HG02610 (cell line): ENCODE measurements at regions not wholly inside any gene's neighbourhood (a gene's known extent, or its start where the extent isn't known, plus 50 kb on each side); places are given as distances from the start of the nearest gene placed in this dataset.

ENCODE experiments used
- ATAC-seq: cut with Tn5 transposase; IDR thresholded peaks from one replicate; pipeline ENCODE4 v1.9.1; 2021; ENCODE audit warnings: mild to moderate bottlenecking, moderate library complexity; ENCODE audit not compliant: unreplicated experiment

DNA sequence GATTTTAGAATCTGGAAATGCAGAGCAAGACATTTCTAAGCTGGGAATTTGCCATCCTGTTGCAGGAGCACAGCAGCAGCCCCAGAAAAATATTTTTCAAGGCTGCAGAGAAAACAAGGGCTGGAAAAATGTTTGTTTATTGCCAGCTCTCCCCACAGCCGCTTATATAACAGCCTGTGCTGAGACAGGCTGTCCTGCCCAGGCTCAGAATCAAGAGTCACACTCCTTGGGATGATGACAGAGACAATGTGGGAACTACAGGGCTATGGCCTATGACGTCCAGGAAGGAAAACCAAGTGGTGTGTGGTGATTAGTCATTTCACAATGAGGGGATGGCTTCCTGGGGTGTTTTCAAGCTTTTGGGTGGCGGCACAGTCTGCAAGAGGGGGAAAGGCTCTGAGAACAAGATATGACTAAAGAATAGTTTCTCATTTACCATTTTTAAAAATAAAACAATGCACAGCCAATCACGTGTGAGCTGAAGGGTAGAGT, 136.3 kb upstream of the SERP2 start:
- ATAC-seq, result peak; percentile 72

DNA sequence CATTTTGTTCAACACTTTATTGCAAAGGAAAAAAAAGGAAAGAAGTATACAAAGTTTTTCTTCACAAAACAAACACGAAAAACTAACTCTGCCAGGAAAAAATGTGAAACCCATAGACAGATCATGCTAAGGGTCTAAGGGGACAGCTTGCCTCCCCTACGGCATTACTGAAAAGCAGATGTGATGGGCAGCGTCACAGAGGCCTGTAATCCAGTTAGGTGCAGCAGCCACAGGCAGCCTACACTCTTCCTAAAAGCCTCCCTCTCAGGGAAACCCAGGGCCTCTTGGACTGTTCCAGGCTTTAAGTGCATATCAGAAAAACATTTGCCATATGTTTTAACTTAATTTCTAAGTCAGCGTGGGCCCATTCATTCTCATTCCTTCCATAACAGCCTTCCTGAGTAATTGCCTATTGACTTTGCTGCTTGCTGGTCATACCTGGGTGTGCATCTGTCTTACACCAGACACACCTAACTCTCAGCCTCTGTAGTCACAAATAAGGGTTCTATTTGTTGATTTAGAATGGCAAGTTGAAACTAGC, 135.7 kb upstream of the SERP2 start:
- ATAC-seq, result no peak

DNA sequence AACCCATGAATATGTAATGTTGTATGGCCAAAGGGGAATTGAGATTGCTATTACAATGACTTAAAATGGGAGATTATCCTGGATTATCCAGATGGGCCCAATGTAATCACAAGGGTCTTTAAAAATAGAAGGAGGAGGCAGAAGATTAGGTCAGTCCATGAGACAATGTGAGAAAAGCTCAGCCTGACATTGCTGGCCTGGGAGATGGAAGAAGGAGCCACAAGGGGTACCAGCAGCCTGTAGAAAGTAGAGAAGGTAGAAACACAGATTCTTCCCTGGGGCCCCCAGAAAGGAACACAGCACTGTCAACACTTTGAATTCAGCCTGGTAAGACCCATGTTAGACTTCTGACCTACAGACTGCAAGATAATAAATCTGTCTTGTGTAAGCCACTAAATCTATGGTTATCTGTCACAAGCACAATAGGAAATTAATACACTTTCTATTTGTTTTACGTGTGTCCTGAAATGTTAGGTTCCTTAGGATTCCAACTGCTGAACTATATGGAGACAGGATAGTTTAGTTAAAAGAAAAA, 132.9 kb upstream of the SERP2 start:
- no peak for ATAC-seq

DNA sequence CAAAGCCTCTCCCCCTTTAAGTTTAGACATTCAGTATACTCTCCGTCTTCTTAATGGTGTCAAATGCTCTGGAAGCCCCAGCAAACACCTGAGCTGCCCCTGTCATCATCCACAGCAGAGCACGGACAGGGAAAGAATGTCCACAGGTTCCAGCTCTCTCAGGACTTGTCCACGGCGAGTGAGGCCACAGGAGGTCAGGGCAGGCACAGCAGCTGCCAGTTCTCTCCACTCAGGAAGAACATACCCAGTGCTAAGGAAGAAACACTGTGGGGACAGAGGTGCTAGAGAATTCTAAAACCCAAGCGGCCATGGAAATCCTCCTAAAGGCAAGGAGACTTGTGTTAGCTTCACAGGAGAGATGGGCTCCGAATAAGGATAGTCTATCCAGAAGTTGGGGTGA, 132.0 kb upstream of the SERP2 start:
- ATAC-seq, result no peak

DNA sequence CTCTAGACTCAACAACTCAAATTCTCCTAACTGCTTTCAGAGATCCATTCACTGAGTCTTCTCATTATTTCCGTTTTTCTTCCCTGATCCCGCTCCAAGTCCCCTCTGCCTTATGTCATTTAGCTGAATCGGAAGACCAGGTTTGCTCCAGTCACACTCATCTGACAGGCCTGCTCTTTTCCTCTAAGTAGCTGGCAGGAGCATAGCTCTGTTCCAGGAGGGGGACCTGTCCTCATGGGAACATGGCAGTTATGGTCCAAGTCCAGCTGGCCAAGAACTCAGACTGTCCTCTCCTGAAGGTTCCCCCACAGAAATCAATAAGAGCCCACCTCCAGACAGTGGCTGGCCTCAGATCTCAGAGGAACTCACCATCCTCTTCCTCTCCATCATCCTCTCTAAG, 130.9 kb upstream of the SERP2 start:
- ATAC-seq, result no peak

DNA sequence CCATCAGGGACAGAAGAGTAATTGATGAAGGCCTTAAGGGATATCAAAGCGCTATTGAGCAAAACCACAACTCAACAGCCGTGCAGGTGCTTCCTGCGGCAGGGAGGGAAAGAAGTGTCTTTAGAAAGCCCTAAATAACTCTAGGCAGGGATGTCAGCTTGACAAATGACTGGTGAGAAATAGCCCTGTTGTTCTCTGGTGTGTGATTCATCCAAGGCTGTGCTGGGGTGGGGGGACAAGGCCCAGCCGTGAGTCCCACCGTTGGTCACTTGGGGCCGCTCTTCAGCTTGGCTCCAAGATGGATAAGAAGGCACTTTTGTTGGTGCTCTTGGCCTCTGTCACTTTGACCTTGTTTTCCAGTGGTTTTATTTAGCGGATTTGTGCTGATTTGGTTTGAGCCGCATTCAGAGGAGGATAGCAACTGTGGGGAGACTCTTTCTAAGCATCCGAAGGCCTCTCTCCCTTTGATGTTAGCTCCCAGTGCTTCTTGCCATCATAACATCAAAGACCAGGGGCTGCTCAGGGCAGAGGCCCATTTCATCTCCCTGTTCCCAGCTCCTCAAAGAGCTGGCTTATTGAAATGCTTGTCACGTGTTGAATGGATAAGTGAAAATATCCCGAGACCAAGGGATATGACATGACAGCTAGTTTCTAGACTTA, 130.3 kb upstream of the SERP2 start:
- no peak for ATAC-seq

DNA sequence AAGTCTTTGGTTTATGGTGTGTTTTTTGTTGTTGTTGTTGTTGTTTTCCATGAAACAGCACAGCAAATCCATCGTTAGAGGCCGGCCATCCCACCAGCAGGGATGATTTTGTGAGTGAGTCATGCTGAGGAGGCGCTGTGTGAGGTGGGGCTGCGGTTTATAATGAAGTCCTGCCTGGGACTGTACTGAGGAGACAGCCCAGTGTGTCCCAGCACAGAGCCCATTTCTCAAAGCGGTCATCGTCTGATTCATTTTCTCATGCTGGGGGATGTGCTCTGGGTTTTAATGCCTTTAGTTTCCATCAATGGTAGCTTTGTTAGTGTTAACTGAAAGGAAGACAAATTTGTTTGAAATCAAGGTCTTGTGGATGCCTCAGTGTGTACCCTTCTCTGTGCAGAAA, 129.3 kb upstream of the SERP2 start:
- ATAC-seq, result no peak

DNA sequence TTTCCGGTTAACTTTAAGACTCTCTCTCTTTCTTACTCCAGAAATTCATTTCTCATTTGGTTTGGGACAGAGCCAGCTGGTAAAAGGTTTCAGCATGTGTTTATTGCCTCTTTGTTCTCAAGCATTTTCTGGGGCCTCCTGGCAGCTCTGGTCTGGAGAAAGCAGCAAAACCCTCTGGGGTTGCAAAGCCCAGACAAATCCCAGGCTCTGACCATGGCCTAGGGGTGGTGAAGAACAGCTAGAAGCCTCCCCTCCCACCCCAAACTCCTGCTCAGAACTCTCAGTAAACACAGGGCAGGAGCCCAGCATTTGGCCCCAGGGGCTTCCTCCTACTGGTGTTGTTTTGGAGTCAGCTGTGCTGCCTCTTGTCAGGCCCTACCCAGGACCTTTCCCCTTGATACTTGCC, 124.2 kb upstream of the SERP2 start:
- ATAC-seq, result no peak

DNA sequence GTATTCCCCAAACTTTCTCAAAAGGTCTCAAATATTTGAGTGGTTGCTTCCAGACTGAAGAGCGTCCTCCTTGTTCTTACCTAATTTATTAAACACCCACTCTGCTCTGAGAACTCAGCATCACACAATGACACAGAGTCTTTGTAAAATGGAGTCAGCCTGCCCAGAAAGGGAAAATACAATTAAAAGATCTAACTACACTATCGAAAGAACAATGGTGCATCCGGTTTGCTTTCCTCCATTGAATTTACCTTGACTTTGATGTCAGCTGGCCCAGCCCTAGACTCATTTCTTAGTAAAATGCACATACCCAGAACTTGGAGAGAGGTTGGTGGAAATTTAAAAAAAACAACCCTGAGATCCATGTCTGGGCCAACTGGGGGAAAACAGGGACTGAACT, 120.7 kb upstream of the SERP2 start:
- no peak for ATAC-seq

DNA sequence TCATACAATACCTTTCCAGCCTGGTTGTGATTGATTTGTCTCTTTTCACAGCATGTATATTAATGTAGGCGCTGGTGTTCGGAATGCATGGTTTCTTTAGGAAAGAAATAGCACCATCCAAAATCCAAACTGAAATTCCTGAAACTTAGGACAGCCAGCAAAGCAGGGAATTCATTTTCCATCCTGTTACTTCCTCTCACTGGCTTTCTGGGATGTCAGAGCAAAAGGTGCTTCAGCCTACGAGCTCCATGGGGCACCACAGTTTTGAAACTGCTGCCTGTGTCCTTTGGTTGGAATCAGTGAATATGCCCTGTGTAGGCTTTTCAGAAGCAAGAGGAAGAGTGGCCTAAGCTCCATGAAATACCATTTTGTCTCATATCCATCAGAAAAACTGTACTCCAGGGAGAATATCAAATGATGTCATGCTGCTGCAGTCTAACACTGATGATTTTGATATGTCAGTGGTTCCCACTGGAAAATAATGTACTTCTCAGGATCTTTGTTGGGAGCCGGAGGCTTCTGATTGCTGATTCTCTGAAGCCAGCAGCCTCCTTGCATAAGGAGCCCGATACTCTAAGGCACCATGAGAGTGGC, 117.8 kb upstream of the SERP2 start:
- no peak for ATAC-seq

DNA sequence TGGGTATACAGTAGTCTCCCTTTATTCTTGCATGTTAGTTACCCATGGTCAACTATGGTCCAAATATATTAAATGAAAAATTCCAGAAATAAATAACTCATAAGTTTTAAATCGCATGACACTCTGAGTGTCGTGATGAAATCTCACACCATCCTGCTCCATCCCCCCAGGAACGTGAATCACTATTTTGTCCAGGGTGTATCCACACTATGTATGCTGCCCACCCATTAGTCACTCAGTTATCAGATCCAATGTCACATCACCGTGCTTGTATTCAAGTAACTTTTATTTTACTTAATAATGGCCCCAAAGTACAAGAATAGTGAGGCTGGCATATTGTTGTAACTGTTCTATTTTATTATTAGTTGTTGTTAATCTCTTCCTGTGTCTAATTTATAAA, 115.8 kb upstream of the SERP2 start:
- ATAC-seq, result no peak

DNA sequence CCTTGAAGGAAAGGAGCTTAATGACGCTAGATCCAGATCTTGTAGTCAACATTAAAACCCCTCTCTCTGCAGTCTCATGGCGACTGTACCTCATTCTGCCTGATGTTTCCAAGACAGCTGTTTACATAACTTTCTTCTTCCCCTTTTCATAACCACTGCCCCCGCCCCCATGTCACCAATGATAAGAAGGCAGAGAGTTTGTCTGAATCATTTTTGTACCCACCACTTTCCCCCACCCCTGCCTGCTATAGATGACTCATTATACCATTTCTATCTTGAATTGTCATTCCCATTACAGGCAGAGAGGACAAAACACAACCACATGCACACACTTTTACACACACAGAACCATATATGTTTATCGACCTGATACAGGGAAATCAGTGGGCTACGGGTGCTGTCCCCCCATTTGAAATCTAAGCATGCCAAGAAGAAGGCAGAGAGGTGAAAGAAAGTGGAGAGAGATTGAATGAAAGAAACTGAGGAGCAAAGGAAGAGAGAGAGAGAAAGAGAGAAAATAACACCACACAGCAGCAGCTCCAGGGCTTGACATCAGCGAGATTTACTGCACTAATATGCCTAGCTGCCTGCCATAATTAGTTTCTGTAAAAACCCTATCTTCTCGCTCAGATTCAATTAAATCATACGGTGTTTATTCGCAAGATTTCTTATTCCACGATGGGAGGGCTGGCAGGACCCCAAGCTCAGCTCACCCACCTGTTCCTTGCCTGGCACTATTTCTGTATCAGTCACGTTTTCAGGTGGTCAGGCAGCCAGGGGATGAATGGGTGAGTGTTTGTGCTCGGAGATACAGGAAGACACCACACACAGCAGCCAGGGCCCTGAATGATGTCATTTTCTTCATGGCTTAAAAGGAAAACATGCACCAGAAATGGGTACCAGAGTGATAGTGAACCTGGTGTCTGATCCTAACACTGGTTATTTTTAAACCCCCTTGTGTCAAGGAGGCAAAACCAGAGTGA, 114.3 kb upstream of the SERP2 start:
- ATAC-seq, result peak; percentile 82

DNA sequence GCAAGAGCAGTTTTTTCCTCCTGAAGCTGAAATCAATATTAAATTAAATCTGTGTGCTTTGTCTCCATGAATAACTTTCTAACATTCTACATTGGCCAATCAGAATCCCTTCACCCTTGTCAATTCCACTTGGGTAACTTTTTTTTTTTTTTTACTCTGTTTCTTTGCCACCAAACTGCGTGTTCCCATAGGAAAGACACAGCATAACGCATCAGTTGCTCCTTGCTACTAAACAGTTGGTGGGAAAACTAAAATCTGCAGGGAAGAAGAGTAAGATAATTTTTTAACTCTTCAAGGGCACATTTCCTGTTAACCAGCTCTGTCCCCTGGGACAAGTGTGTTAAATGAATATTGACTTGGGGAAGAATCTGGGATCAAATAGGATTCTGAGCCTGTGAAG, 113.3 kb upstream of the SERP2 start:
- no peak for ATAC-seq

DNA sequence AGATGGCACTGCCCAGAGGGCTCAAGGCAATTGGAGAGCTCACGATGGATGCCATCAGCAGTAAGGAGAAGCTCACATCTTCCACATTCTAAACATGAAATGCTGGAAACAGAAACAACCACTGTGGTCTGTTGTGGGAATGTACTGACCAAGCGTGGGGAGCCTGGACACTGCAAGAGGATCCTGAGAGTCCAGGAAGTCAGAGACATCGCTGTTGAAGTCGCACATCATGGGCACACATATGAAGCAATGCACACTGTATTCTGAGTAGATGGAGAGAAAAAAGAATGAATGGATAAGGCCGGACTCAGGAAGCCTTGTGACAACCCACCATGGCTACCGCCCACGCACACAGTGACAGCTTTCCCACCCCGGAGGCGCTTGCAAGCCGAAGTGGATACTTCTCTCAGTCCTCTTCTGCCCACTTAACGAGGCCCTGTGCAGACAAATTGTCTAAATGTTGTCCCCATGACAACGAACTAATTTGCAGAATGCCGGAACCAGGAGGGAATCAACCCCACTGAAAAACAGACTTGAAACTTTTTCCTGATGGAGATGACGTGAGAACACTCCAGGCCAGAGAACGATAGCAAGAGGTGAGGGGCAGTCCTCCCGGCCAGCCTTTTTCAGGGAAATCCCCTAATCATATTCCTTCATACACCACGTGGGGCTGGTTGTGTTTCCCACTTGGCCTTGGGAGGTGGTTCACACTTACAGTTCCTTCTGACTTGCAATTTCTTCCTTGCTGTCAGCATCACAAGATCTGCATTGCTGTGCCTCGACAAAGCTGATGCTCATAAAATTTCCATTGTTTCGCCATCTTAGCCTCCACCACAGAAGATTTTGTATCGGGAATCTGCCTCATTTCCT, 109.6 kb upstream of the SERP2 start:
- ATAC-seq, result no peak

DNA sequence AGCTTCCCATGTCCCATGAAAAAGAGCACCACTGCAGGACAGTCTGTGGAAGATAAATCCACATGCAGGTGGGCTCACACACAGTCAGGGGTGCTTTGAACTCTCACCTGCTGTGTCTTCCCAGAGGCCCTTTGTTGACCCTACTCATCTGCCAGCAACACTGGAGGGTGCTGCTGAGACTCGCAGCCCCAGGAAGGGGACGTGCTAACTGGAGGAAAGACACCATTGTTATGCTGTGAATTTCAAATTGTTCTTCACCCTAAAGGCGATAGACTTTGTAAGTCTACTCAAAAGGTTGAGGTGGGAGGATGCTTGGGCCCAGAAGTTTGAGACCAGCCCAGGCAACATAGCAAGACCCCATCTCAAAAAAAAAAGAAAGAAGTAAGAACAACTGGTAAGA, 107.3 kb upstream of the SERP2 start:
- ATAC-seq, result no peak

DNA sequence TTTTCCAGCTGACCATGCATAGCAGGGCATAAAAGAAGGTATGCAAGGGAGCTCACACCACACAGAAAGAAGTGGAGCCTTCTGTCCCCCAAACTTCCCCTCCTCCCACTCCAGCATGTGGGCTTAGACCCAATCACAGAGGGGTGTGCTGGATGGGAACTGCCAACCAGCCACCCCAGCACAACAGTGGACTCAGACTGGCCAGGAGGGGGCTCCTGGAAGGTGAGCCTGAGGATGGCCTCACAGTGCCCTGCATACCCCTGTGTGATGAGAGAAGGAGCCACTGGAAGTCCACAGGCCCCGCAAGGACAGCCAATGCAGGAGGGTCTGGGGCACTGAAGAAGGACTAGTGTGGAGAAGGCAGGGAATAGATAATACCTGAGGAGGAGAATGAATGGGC, 106.9 kb upstream of the SERP2 start:
- no peak for ATAC-seq

DNA sequence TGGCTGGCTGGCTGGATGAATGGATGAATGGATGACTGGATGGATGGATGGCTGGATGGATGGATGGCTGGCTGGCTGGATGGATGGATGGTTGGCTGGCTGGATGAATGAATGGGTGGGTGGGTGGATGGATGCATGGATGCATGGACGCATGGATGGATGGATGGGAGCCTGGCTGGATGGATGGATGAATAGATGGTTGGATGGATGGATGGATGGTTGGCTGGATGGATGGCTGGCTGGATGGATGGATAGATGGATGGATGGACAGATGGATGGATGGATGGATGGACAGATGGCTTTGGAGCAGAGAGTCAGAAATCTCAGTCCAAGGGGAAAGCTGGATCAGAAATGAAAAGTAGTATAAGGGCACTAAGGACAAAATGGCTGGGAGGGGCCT, 106.4 kb upstream of the SERP2 start:
- no peak for ATAC-seq

DNA sequence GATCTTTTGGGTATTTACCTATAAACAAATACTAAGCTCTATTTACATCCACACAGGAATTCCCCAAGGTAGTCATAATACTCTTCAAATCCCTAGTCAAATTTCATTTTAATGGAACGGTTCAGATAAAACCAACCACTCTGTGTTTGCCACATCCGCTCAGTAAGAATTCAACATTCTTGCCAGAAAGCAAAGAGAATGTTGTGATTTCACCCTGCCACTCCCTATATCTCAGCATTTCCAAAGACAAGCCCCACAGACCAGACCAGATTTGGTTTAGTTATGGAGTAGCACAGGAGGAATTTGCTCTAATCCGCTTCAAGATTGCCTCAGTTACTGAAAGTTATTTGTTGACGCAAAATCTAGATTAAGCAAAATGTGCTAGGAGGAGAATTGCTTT, 105.6 kb upstream of the SERP2 start:
- ATAC-seq, result no peak

DNA sequence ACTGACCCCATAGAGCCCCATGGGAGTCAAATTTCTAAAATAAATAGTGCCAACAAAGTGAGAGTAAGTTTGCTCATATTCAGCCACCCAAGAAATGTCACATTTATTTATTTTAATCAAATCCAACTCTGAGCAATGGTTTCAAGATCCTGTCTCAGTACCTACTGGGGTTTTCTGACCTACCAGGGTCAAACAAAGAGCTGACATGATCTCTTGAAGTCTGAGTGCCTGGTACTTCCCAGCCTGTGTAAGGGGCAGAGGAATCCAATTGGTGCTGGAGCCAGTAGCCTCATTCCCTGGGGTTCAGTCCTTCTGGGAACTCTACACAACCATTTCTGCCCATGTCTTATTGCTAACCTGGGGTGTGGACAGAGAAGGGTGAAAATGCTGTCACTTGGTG, 104.6 kb upstream of the SERP2 start:
- no peak for ATAC-seq

DNA sequence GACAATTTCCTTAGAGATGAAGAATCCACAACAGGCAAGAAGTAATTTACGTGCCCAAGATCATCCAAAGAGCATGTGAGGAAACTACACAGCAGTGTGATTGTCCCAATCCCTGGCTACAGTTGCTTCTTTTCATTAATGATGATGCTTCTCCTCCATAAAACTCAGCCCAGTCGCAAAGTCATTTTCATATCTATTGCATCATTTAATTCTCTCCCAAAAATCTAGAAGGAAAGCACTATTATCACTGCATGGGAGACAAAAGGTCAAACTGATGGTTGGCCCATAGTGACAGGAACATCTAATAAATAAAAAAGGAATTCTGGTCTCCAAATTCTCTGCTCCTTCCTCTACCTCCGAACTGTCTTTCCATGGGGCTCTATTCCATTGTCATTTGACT, 103.5 kb upstream of the SERP2 start:
- ATAC-seq, result no peak
